Activated CD8-positive, alpha-beta T cell treated with anti-CD3 and anti-CD28 coated beads, Interleukin-2, amount 10 ng/mL, durations not matched to agents 7 days and 5 days (primary cell): ENCODE measurements at regions not wholly inside any gene's neighbourhood (a gene's known extent, or its start where the extent isn't known, plus 50 kb on each side); places are given as distances from the start of the nearest gene placed in this dataset.
A peak's percentile ranks its signal among the peaks of the same experiment; 100 is the strongest.

Source experiments
- ATAC-seq: fragments of 150-1000 bp; cut with Tn5 transposase; one replicate; pipeline ENCODE4 v1.10.0; 2021; ENCODE audit warnings: moderate library complexity
- CTCF ChIA-PET: fragments of 350-600 bp; sonication (Branson Sonifier 250); formaldehyde crosslinking; loops from one replicate; lab custom pipeline; 2021; ENCODE audit warnings: antibody characterized with exemption; lab: Charles Lee
- POLR2A ChIA-PET: fragments of 350-600 bp; sonication (Branson Sonifier 250); formaldehyde crosslinking; loops from one replicate; lab custom pipeline; 2021; ENCODE audit warnings: antibody characterized with exemption; lab: Charles Lee
- DNase-seq: peaks from one replicate; pipeline ENCODE4 v3.0.0-alpha.2; 2020
- H3K27ac Mint-ChIP-seq: one replicate; pipeline ENCODE4 v1.8.0; 2021; ENCODE audit warnings: mild to moderate bottlenecking, mixed read lengths
- H3K27me3 Mint-ChIP-seq: one replicate; pipeline ENCODE4 v1.8.0; 2021; ENCODE audit warnings: low read depth, mixed read lengths
- H3K36me3 Mint-ChIP-seq: one replicate; pipeline ENCODE4 v1.8.0; 2021; ENCODE audit warnings: low read depth, mixed read lengths
- H3K4me1 Mint-ChIP-seq: one replicate; pipeline ENCODE4 v1.8.0; 2021; ENCODE audit warnings: low read depth, mixed read lengths
- H3K4me3 Mint-ChIP-seq: one replicate; pipeline ENCODE4 v1.8.0; 2021; ENCODE audit warnings: mild to moderate bottlenecking, mixed read lengths
- H3K9me3 Mint-ChIP-seq: one replicate; pipeline ENCODE4 v1.8.0; 2022; ENCODE audit warnings: mixed read lengths; ENCODE audit not compliant: insufficient read depth

- Mint-ChIP-seq H3K27ac (no peak overlapping the region), H3K27me3 (no peaks in the 10 kb centered on the region), H3K4me3 (no peak overlapping the region), H3K4me1 (peaks cover 15% of the 10 kb centered on the region), H3K36me3 (no peaks in the 10 kb centered on the region), H3K9me3 (no peaks in the 10 kb centered on the region)
- ATAC-seq (no peak), DNase-seq (no peak)
- ChIA-PET CTCF (no interaction called here), POLR2A (no interaction called here)
These were observed 316.4 kb upstream of the ID2 start for GRCh38 chr2:8365331-8365910.

- no peak for DNase-seq
- no peak for ATAC-seq
- Mint-ChIP-seq H3K27ac (no peak overlapping the region), H3K4me3 (no peak overlapping the region), H3K36me3 (no peaks in the 10 kb centered on the region), H3K4me1 (peaks cover 19% of the 10 kb centered on the region), H3K27me3 (peaks cover 5% of the 10 kb centered on the region), H3K9me3 (peaks cover 4% of the 10 kb centered on the region)
- POLR2A ChIA-PET: interaction anchor here (0.9 kb wide), 1 partner anchor 12 kb away, joined by 4 read pairs; no protein-coding TSS in a partner anchor
- CTCF ChIA-PET: no interaction called here
These were observed 314.0 kb upstream of the ID2 start for GRCh38 chr2:8367833-8368232.

GRCh38 chr2:8368463-8368862 lies 313.4 kb upstream of the ID2 start:
- POLR2A ChIA-PET: no interaction called here
- ATAC-seq: no peak
- peaks cover 9% of the 10 kb centered on the region for H3K27me3 Mint-ChIP-seq

GRCh38 chr2:8369522-8369921 lies 312.3 kb upstream of the ID2 start:
- H3K36me3 Mint-ChIP-seq: peaks cover 8% of the 10 kb centered on the region
- peaks cover 7% of the 10 kb centered on the region for H3K4me1 Mint-ChIP-seq
- DNase-seq: no peak
- no peak overlapping the region for H3K27ac Mint-ChIP-seq
- H3K27me3 Mint-ChIP-seq: peaks cover 9% of the 10 kb centered on the region
- H3K4me3 Mint-ChIP-seq: no peak overlapping the region
- H3K9me3 Mint-ChIP-seq: peaks cover 10% of the 10 kb centered on the region
- POLR2A ChIA-PET: no interaction called here
- CTCF ChIA-PET: no interaction called here
- ATAC-seq: no peak

More at GRCh38 chr2:8368463-8368862, 313.4 kb upstream of the ID2 start:
- no peak for DNase-seq
- H3K36me3 Mint-ChIP-seq: peaks cover 4% of the 10 kb centered on the region
- no peak overlapping the region for H3K4me3 Mint-ChIP-seq
- H3K9me3 Mint-ChIP-seq: peaks cover 10% of the 10 kb centered on the region
- peaks cover 13% of the 10 kb centered on the region for H3K4me1 Mint-ChIP-seq
- no peak overlapping the region for H3K27ac Mint-ChIP-seq
- CTCF ChIA-PET: no interaction called here

- peaks cover 9% of the 10 kb centered on the region for H3K36me3 Mint-ChIP-seq
- CTCF ChIA-PET: no interaction called here
- H3K4me3 Mint-ChIP-seq: no peak overlapping the region
- peaks cover 9% of the 10 kb centered on the region for H3K27me3 Mint-ChIP-seq
- H3K4me1 Mint-ChIP-seq: peaks cover 7% of the 10 kb centered on the region
- no peak overlapping the region for H3K27ac Mint-ChIP-seq
- H3K9me3 Mint-ChIP-seq: peaks cover 10% of the 10 kb centered on the region
- POLR2A ChIA-PET: no interaction called here
- no peak for DNase-seq
- ATAC-seq: no peak
These were observed 311.5 kb upstream of the ID2 start for GRCh38 chr2:8370258-8370802.

- peaks cover 10% of the 10 kb centered on the region for H3K4me1 Mint-ChIP-seq
- ChIA-PET CTCF (interaction anchor here (0.7 kb wide), 1 partner anchor 62 kb away, joined by 3 read pairs; no protein-coding TSS in a partner anchor), POLR2A (no interaction called here)
- DNase-seq (no peak), ATAC-seq (no peak)
- peaks cover 9% of the 10 kb centered on the region for H3K36me3 Mint-ChIP-seq
- H3K27me3 Mint-ChIP-seq: peaks cover 9% of the 10 kb centered on the region
- no peak overlapping the region for H3K4me3 Mint-ChIP-seq
- peaks cover 10% of the 10 kb centered on the region for H3K9me3 Mint-ChIP-seq
- no peak overlapping the region for H3K27ac Mint-ChIP-seq
These were observed 310.2 kb upstream of the ID2 start for GRCh38 chr2:8371653-8372052.

- CTCF ChIA-PET: no interaction called here
- H3K4me3 Mint-ChIP-seq: no peak overlapping the region
- no peak for ATAC-seq
These were observed 307.1 kb upstream of the ID2 start for GRCh38 chr2:8374782-8375181.

GRCh38 chr2:8376603-8377410 lies 305.0 kb upstream of the ID2 start:
- CTCF ChIA-PET: no interaction called here
- ATAC-seq (no peak), DNase-seq (no peak)
- peaks cover 9% of the 10 kb centered on the region for H3K36me3 Mint-ChIP-seq
- H3K27me3 Mint-ChIP-seq: peaks cover 4% of the 10 kb centered on the region
- peaks cover 26% of the 10 kb centered on the region for H3K4me1 Mint-ChIP-seq
- POLR2A ChIA-PET: no interaction called here
- H3K27ac Mint-ChIP-seq: peak overlapping the region; percentile 73
- peaks cover 10% of the 10 kb centered on the region for H3K9me3 Mint-ChIP-seq
- H3K4me3 Mint-ChIP-seq: peak overlapping the region; percentile 26

More at GRCh38 chr2:8374782-8375181, 307.1 kb upstream of the ID2 start:
- Mint-ChIP-seq H3K27ac (no peak overlapping the region), H3K36me3 (peaks cover 9% of the 10 kb centered on the region), H3K27me3 (peaks cover 9% of the 10 kb centered on the region), H3K4me1 (peaks cover 27% of the 10 kb centered on the region), H3K9me3 (peaks cover 10% of the 10 kb centered on the region)
- DNase-seq: no peak
- POLR2A ChIA-PET: no interaction called here

GRCh38 chr2:8378016-8378810 lies 303.6 kb upstream of the ID2 start:
- no peak overlapping the region for H3K27ac Mint-ChIP-seq
- no peak for DNase-seq
- peaks cover 2% of the 10 kb centered on the region for H3K27me3 Mint-ChIP-seq
- peaks cover 26% of the 10 kb centered on the region for H3K4me1 Mint-ChIP-seq
- POLR2A ChIA-PET: no interaction called here
- CTCF ChIA-PET: interaction anchor here (0.8 kb wide), 1 partner anchor 68 kb away, joined by 3 read pairs; no protein-coding TSS in a partner anchor
- H3K36me3 Mint-ChIP-seq: peaks cover 7% of the 10 kb centered on the region
- no peak overlapping the region for H3K4me3 Mint-ChIP-seq
- no peak for ATAC-seq
- peaks cover 2% of the 10 kb centered on the region for H3K9me3 Mint-ChIP-seq

- H3K27me3 Mint-ChIP-seq: peaks cover 2% of the 10 kb centered on the region
- H3K4me3 Mint-ChIP-seq: no peak overlapping the region
- POLR2A ChIA-PET: no interaction called here
- ATAC-seq: no peak
- peaks cover 5% of the 10 kb centered on the region for H3K36me3 Mint-ChIP-seq
- CTCF ChIA-PET: interaction anchor here (0.8 kb wide), 1 partner anchor 69 kb away, joined by 3 read pairs; no protein-coding TSS in a partner anchor
- no peak for DNase-seq
- H3K9me3 Mint-ChIP-seq: no peaks in the 10 kb centered on the region
- no peak overlapping the region for H3K27ac Mint-ChIP-seq
- H3K4me1 Mint-ChIP-seq: peaks cover 31% of the 10 kb centered on the region
These were observed 302.7 kb upstream of the ID2 start for GRCh38 chr2:8379128-8379527.

- H3K4me1 Mint-ChIP-seq: peaks cover 35% of the 10 kb centered on the region
- no peak for ATAC-seq
- H3K36me3 Mint-ChIP-seq: peaks cover 3% of the 10 kb centered on the region
- ChIA-PET POLR2A (interaction anchor here (1.3 kb wide), 1 partner anchor 12 kb away, joined by 4 read pairs; no protein-coding TSS in a partner anchor), CTCF (no interaction called here)
- peaks cover 2% of the 10 kb centered on the region for H3K27me3 Mint-ChIP-seq
- H3K27ac Mint-ChIP-seq: no peak overlapping the region
- no peak for DNase-seq
- no peaks in the 10 kb centered on the region for H3K9me3 Mint-ChIP-seq
- no peak overlapping the region for H3K4me3 Mint-ChIP-seq
These were observed 302.3 kb upstream of the ID2 start for GRCh38 chr2:8379549-8379948.
